HepG2 (cell line): ENCODE measurements at regions not wholly inside any gene's neighbourhood (a gene's known extent, or its start where the extent isn't known, plus 50 kb on each side); places are given as distances from the start of the nearest gene placed in this dataset.

Source experiments
- BRCA1 ChIP-seq: sonication (generic); formaldehyde crosslinking; IDR thresholded peaks from 2 replicates; pipeline ENCODE4 v1.4.0; 2020; ENCODE audit warnings: missing genetic modification reagents
- CREB1 ChIP-seq, 2 experiments: fragments of 450-650 bp in 1 of 2; IDR thresholded peaks; 2 replicates each; pipeline ENCODE4 v1.6.1; 2016 to 2017; ENCODE audit warnings: control low read depth in 1 of 2, mild to moderate bottlenecking in 1 of 2, missing compliant biosample characterization in 1 of 2, missing genetic modification characterization in 1 of 2
- CTCF ChIP-seq: sonication (generic); formaldehyde crosslinking; IDR thresholded peaks from 2 replicates; pipeline ENCODE4 v1.5.0; 2020; ENCODE audit warnings: mild to moderate bottlenecking, missing genetic modification reagents, moderate library complexity
- EZH2 ChIP-seq: conservative IDR thresholded peaks from 2 replicates; pipeline ENCODE4 v1.6.1; 2012; ENCODE audit warnings: mild to moderate bottlenecking, low read depth, low read length, moderate library complexity
- FOSL2 ChIP-seq: sonication (generic); formaldehyde crosslinking; IDR thresholded peaks from 2 replicates; pipeline ENCODE4 v1.4.0; 2020; ENCODE audit warnings: missing genetic modification reagents
- HES4 ChIP-seq: sonication (generic); formaldehyde crosslinking; IDR thresholded peaks from 2 replicates; pipeline ENCODE4 v1.9.0; 2021; ENCODE audit warnings: mild to moderate bottlenecking, missing genetic modification reagents, borderline replicate concordance
- HIC2 ChIP-seq: sonication (generic); formaldehyde crosslinking; IDR thresholded peaks from 2 replicates; pipeline ENCODE4 v1.9.0; 2022; ENCODE audit warnings: low read depth, missing genetic modification reagents
- RXRA ChIP-seq: sonication (generic); formaldehyde crosslinking; IDR thresholded peaks from 2 replicates; pipeline ENCODE4 v1.5.1; 2020; ENCODE audit warnings: missing genetic modification reagents
- STAT5B ChIP-seq: sonication (generic); formaldehyde crosslinking; IDR thresholded peaks from 2 replicates; pipeline ENCODE4 v1.4.0; 2020; ENCODE audit warnings: missing genetic modification reagents
- ZNF124 ChIP-seq: sonication (generic); formaldehyde crosslinking; IDR thresholded peaks from 2 replicates; pipeline ENCODE4 v1.4.0; 2020; ENCODE audit warnings: missing genetic modification reagents
- ZNF274 ChIP-seq: sonication (generic); formaldehyde crosslinking; IDR thresholded peaks from 2 replicates; pipeline ENCODE4 v1.5.1; 2020; ENCODE audit warnings: mild to moderate bottlenecking, missing genetic modification reagents
- ZNF572 ChIP-seq: sonication (generic); formaldehyde crosslinking; IDR thresholded peaks from 2 replicates; pipeline ENCODE4 v1.5.1; 2020; ENCODE audit warnings: mild to moderate bottlenecking, missing genetic modification reagents
- ZNF710 ChIP-seq: sonication (generic); formaldehyde crosslinking; IDR thresholded peaks from 2 replicates; pipeline ENCODE4 v1.5.0; 2020; ENCODE audit warnings: mild to moderate bottlenecking, missing genetic modification reagents, borderline replicate concordance

- no peak for TF ChIP-seq CTCF (CRISPR knock-in tag)
- TF ChIP-seq ZNF124 (CRISPR knock-in tag): no peak
- TF ChIP-seq STAT5B (CRISPR knock-in tag): no peak
- no peak for TF ChIP-seq EZH2
- no peak for TF ChIP-seq HES4 (CRISPR knock-in tag)
- no peak for TF ChIP-seq ZNF710 (CRISPR knock-in tag)
- no peak for TF ChIP-seq HIC2 (CRISPR knock-in tag)
- TF ChIP-seq ZNF274 (CRISPR knock-in tag): no peak
- no peak for TF ChIP-seq CREB1 (IDR thresholded peaks at IDR 0.05)
- TF ChIP-seq CREB1 (CRISPR knock-in tag; IDR thresholded peaks at IDR 0.05): no peak
- TF ChIP-seq RXRA: no peak
- TF ChIP-seq ZNF572 (CRISPR knock-in tag): no peak
- no peak for TF ChIP-seq BRCA1 (CRISPR knock-in tag)
- TF ChIP-seq FOSL2: no peak
Measured at GRCh38 chr5:162870966-162871365, 566.4 kb upstream of the CCNG1 start.
